OCI-LY7 (cell line): ENCODE measurements at regions not wholly inside any gene's neighbourhood (a gene's known extent, or its start where the extent isn't known, plus 50 kb on each side); places are given as distances from the start of the nearest gene placed in this dataset.

ENCODE experiments used
- BruUV-seq: library from RNA; stranded (reverse); fragments of 400-500 nt; replicated peaks from 2 replicates; lab custom pipeline; 2021; lab: Mats Ljungman, UMichigan
- CTCF ChIA-PET: fragments of 300-600 bp; sonication (Branson Sonifier 250); formaldehyde crosslinking; loops from one replicate; lab custom pipeline; 2022; ENCODE audit warnings: antibody characterized with exemption; ENCODE audit not compliant: unreplicated experiment; lab: Charles Lee
- POLR2A ChIA-PET: fragments of 300-600 bp; sonication (Branson Sonifier 250); formaldehyde crosslinking; loops from one replicate; lab custom pipeline; 2022; ENCODE audit warnings: antibody characterized with exemption; lab: Charles Lee
- DNase-seq: peaks from one replicate; pipeline ENCODE4 v3.0.0-alpha.2; 2015; ENCODE audit warnings: low spot score
- H2AFZ ChIP-seq: fragments of 200-600 bp; sonication (generic), shearing (Covaris generic); 2 replicates; pipeline ENCODE4 v1.6.1; 2014; ENCODE audit warnings: mild to moderate bottlenecking, antibody characterized with exemption, low read length, moderate library complexity
- H3K27ac ChIP-seq: fragments of 200-600 bp; sonication (generic); 2 replicates; pipeline ENCODE4 v1.5.1; 2014; ENCODE audit warnings: mixed run types, low read depth, mild to moderate bottlenecking, moderate library complexity, low read length, inconsistent platforms; ENCODE audit not compliant: poor library complexity, severe bottlenecking
- H3K36me3 ChIP-seq: fragments of 200-600 bp; sonication (generic); 2 replicates; pipeline ENCODE4 v1.6.1; 2014; ENCODE audit warnings: mild to moderate bottlenecking, antibody characterized with exemption, low read length, moderate library complexity, mixed read lengths; ENCODE audit not compliant: insufficient read depth
- H3K4me1 ChIP-seq: fragments of 200-600 bp; sonication (generic); 2 replicates; pipeline ENCODE4 v1.5.1; 2014; ENCODE audit warnings: mild to moderate bottlenecking, low read length; ENCODE audit not compliant: insufficient read depth, poor library complexity, severe bottlenecking
- H3K4me2 ChIP-seq: fragments of 200-600 bp; sonication (generic); 2 replicates; pipeline ENCODE4 v1.6.1; 2014; ENCODE audit warnings: mild to moderate bottlenecking, low read length
- H3K4me3 ChIP-seq: fragments of 200-600 bp; sonication (generic); 2 replicates; pipeline ENCODE4 v1.5.1; 2014; ENCODE audit warnings: mild to moderate bottlenecking, low read depth, low read length; ENCODE audit not compliant: poor library complexity, severe bottlenecking
- H3K79me2 ChIP-seq: fragments of 200-600 bp; sonication (generic); 2 replicates; pipeline ENCODE4 v1.6.1; 2016; ENCODE audit warnings: low read depth, mild to moderate bottlenecking, low read length, moderate library complexity, mixed read lengths; ENCODE audit not compliant: insufficient read depth
- H3K9me2 ChIP-seq: fragments of 200-600 bp; sonication (generic); 2 replicates; pipeline ENCODE4 v1.6.1; 2016; ENCODE audit warnings: mild to moderate bottlenecking, low read length, mixed read lengths; ENCODE audit not compliant: insufficient read depth
- H3K9me3 ChIP-seq: fragments of 200-600 bp; sonication (generic); 2 replicates; pipeline ENCODE4 v1.6.1; 2014; ENCODE audit warnings: mild to moderate bottlenecking, mixed run types, low read length, mixed read lengths
- H4K20me1 ChIP-seq: fragments of 200-600 bp; sonication (generic); 2 replicates; pipeline ENCODE4 v1.6.1; 2014; ENCODE audit warnings: mild to moderate bottlenecking, antibody characterized with exemption, low read length, moderate library complexity, mixed read lengths; ENCODE audit not compliant: insufficient read depth
- CTCF ChIP-seq: fragments of 200-600 bp; sonication (generic); conservative IDR thresholded peaks from 2 replicates; pipeline ENCODE4 v1.5.1; 2014; ENCODE audit warnings: mild to moderate bottlenecking, antibody characterized with exemption, low read length, moderate library complexity, mixed read lengths
- EZH2phosphoT487 ChIP-seq: fragments of 200-600 bp; sonication (generic); IDR thresholded peaks from 2 replicates; pipeline ENCODE4 v1.6.1; 2018; ENCODE audit warnings: low read depth, borderline replicate concordance, mild to moderate bottlenecking, mixed run types, antibody characterized with exemption, low read length, moderate library complexity, mixed read lengths
- intact Hi-C: fragments of 100-400 bp; cut with micrococcal nuclease; formaldehyde crosslinking; loops from one replicate; pipeline ENCODE4 v1.10.0; 2022; ENCODE audit not compliant: unreplicated experiment

- ChIA-PET CTCF (no interaction called here), POLR2A (no interaction called here)
- Histone ChIP-seq H3K27ac (no peak overlapping the region), H3K4me1 (no peaks in the 10 kb centered on the region), H3K4me2 (no peak overlapping the region), H3K36me3 (no peaks in the 10 kb centered on the region), H3K79me2 (no peaks in the 10 kb centered on the region), H3K9me2 (no peaks in the 10 kb centered on the region), H3K9me3 (no peaks in the 10 kb centered on the region), H4K20me1 (no peaks in the 10 kb centered on the region), H2AFZ (no peak overlapping the region), H3K4me3 (no peak overlapping the region)
- intact Hi-C loops = no loop called here
- no peak for DNase-seq
- TF ChIP-seq EZH2phosphoT487 (no peak), CTCF (no peak)
- no TSS peak for BruUV-seq
These were observed 121.1 kb upstream of the SLC25A48 start for GRCh38 chr5:135713161-135713915.

- Histone ChIP-seq H3K4me2 (no peak overlapping the region), H4K20me1 (no peaks in the 10 kb centered on the region), H3K4me1 (no peaks in the 10 kb centered on the region), H3K36me3 (no peaks in the 10 kb centered on the region), H2AFZ (no peak overlapping the region), H3K27ac (no peak overlapping the region), H3K79me2 (no peaks in the 10 kb centered on the region), H3K9me3 (no peaks in the 10 kb centered on the region), H3K4me3 (no peak overlapping the region), H3K9me2 (no peaks in the 10 kb centered on the region)
- ChIA-PET CTCF (no interaction called here), POLR2A (no interaction called here)
- DNase-seq = no peak
- no TSS peak for BruUV-seq
- TF ChIP-seq CTCF (no peak), EZH2phosphoT487 (no peak)
- intact Hi-C loops = no loop called here
These were observed 122.6 kb upstream of the SLC25A48 start for GRCh38 chr5:135711911-135712310.

- Histone ChIP-seq H3K4me3 (no peak overlapping the region), H3K4me2 (no peak overlapping the region), H3K9me3 (no peaks in the 10 kb centered on the region), H2AFZ (no peak overlapping the region), H3K4me1 (no peaks in the 10 kb centered on the region), H4K20me1 (no peaks in the 10 kb centered on the region), H3K27ac (no peak overlapping the region), H3K9me2 (no peaks in the 10 kb centered on the region), H3K36me3 (no peaks in the 10 kb centered on the region), H3K79me2 (no peaks in the 10 kb centered on the region)
- ChIA-PET POLR2A (no interaction called here), CTCF (no interaction called here)
- intact Hi-C loops = no loop called here
- TF ChIP-seq CTCF (no peak), EZH2phosphoT487 (no peak)
- no peak for DNase-seq
- BruUV-seq = no TSS peak
These were observed 124.3 kb upstream of the SLC25A48 start for GRCh38 chr5:135710045-135710675.
